PC-3 (cell line): ENCODE measurements at regions not wholly inside any gene's neighbourhood (a gene's known extent, or its start where the extent isn't known, plus 50 kb on each side); places are given as distances from the start of the nearest gene placed in this dataset.

Source experiments
- ATAC-seq: fragments of 200-7000 bp; cut with Tn5 transposase; 2 replicates; pipeline ENCODE4 v1.9.1; 2020; ENCODE audit warnings: mild to moderate bottlenecking, moderate library complexity
- BruUV-seq: library from RNA; stranded (reverse); fragments of 400-500 nt; replicated peaks from 2 replicates; lab custom pipeline; 2021; lab: Mats Ljungman, UMichigan
- CTCF ChIA-PET: fragments of 300-600 bp; sonication (Branson Sonifier 250); formaldehyde crosslinking; loops from one replicate; lab custom pipeline; 2022; ENCODE audit warnings: antibody characterized with exemption; lab: Charles Lee
- POLR2A ChIA-PET: fragments of 300-600 bp; sonication (Branson Sonifier 250); formaldehyde crosslinking; loops from one replicate; lab custom pipeline; 2022; ENCODE audit warnings: antibody characterized with exemption; ENCODE audit not compliant: unreplicated experiment; lab: Charles Lee
- DNase-seq: peaks from one replicate; pipeline ENCODE4 v3.0.0-alpha.2; 2015
- H2AFZ ChIP-seq: fragments of 300-600 bp; sonication (generic); 2 replicates; pipeline ENCODE4 v1.6.0; 2016; ENCODE audit warnings: antibody characterized with exemption, low read length
- H3F3A ChIP-seq: fragments of 300-600 bp; sonication (generic); one replicate; pipeline ENCODE4 v1.6.0; 2017; ENCODE audit warnings: antibody characterized with exemption, low read length, control low read depth, mild to moderate bottlenecking; ENCODE audit not compliant: unreplicated experiment
- H3K27ac ChIP-seq: fragments of 300-600 bp; sonication (generic); 2 replicates; pipeline ENCODE4 v1.5.1; 2016; ENCODE audit warnings: mild to moderate bottlenecking, low read length
- H3K27me3 ChIP-seq: fragments of 300-600 bp; sonication (generic); 2 replicates; pipeline ENCODE4 v1.6.1; 2016; ENCODE audit warnings: low read length, mixed read lengths
- H3K36me3 ChIP-seq: fragments of 300-600 bp; sonication (generic); 2 replicates; pipeline ENCODE4 v1.6.1; 2016; ENCODE audit warnings: low read depth, mixed run types, low read length, mixed read lengths
- H3K4me1 ChIP-seq: fragments of 300-600 bp; sonication (generic); 2 replicates; pipeline ENCODE4 v1.5.1; 2016; ENCODE audit warnings: low read length; ENCODE audit not compliant: insufficient read depth
- H3K4me2 ChIP-seq: fragments of 300-600 bp; sonication (generic); 2 replicates; pipeline ENCODE4 v1.6.0; 2016; ENCODE audit warnings: low read length
- H3K4me3 ChIP-seq: fragments of 300-600 bp; sonication (generic); 2 replicates; pipeline ENCODE4 v1.5.1; 2016; ENCODE audit warnings: mild to moderate bottlenecking, low read length, mixed read lengths
- H3K79me2 ChIP-seq: fragments of 300-600 bp; sonication (generic); 2 replicates; pipeline ENCODE4 v1.6.1; 2017; ENCODE audit warnings: low read length, mixed read lengths
- H3K9ac ChIP-seq: fragments of 300-600 bp; sonication (generic); 2 replicates; pipeline ENCODE4 v1.6.0; 2016; ENCODE audit warnings: mild to moderate bottlenecking, low read length
- H3K9me2 ChIP-seq: fragments of 300-600 bp; sonication (generic); replicated peaks from 2 replicates; pipeline ENCODE4 v1.6.1; 2016; ENCODE audit warnings: mixed run types, low read length, mixed read lengths
- H3K9me3 ChIP-seq: fragments of 300-600 bp; sonication (generic); 2 replicates; pipeline ENCODE4 v1.6.1; 2016; ENCODE audit warnings: low read length, mixed read lengths
- H4K20me1 ChIP-seq: fragments of 300-600 bp; sonication (generic); 2 replicates; pipeline ENCODE4 v1.6.1; 2016; ENCODE audit warnings: low read length, mixed read lengths
- EZH2 ChIP-seq: fragments of 300-600 bp; sonication (generic); IDR thresholded peaks from one replicate; pipeline ENCODE4 v1.6.1; 2017; ENCODE audit warnings: antibody characterized with exemption, mild to moderate bottlenecking, low read length; ENCODE audit not compliant: unreplicated experiment
- EZH2phosphoT487 ChIP-seq: fragments of 300-600 bp; sonication (generic); IDR thresholded peaks from 2 replicates; pipeline ENCODE4 v1.6.1; 2018; ENCODE audit warnings: mild to moderate bottlenecking, antibody characterized with exemption, low read length, borderline replicate concordance
- intact Hi-C: fragments of 100-400 bp; cut with micrococcal nuclease; formaldehyde crosslinking; loops from 2 replicates; pipeline ENCODE4 v1.9.0; 2023
- TF ChIP-seq, protein P1 (sequence below): fragments of 300-600 bp; sonication (generic); conservative IDR thresholded peaks from 2 replicates; pipeline ENCODE4 v1.5.1; 2017; ENCODE audit warnings: antibody characterized with exemption, low read depth, mild to moderate bottlenecking, low read length

GRCh38 chr10:43708262-43708661, 59.6 kb upstream of the ZNF32 start:
- no peak overlapping the region for H3K27ac ChIP-seq
- ATAC-seq, result no peak
- H3K36me3 ChIP-seq, result no peaks in the 10 kb centered on the region
- no peaks in the 10 kb centered on the region for H3K9me3 ChIP-seq
- BruUV-seq, result no TSS peak
- H3K9ac ChIP-seq, result no peak overlapping the region
- H3K27me3 ChIP-seq, result peaks cover 46% of the 10 kb centered on the region
- H3K4me2 ChIP-seq, result no peak overlapping the region
- no peak overlapping the region for H2AFZ ChIP-seq
- H3F3A ChIP-seq, result no peaks in the 10 kb centered on the region
- no peak overlapping the region for H3K4me3 ChIP-seq
- DNase-seq, result no peak
- no peaks in the 10 kb centered on the region for H3K9me2 ChIP-seq
- H3K79me2 ChIP-seq, result no peaks in the 10 kb centered on the region
- POLR2A ChIA-PET, result no interaction called here
- TF ChIP-seq EZH2 (no peak), EZH2phosphoT487 (no peak)
- TF ChIP-seq, protein P1, sequence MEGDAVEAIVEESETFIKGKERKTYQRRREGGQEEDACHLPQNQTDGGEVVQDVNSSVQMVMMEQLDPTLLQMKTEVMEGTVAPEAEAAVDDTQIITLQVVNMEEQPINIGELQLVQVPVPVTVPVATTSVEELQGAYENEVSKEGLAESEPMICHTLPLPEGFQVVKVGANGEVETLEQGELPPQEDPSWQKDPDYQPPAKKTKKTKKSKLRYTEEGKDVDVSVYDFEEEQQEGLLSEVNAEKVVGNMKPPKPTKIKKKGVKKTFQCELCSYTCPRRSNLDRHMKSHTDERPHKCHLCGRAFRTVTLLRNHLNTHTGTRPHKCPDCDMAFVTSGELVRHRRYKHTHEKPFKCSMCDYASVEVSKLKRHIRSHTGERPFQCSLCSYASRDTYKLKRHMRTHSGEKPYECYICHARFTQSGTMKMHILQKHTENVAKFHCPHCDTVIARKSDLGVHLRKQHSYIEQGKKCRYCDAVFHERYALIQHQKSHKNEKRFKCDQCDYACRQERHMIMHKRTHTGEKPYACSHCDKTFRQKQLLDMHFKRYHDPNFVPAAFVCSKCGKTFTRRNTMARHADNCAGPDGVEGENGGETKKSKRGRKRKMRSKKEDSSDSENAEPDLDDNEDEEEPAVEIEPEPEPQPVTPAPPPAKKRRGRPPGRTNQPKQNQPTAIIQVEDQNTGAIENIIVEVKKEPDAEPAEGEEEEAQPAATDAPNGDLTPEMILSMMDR, result no peak
- CTCF ChIA-PET, result no interaction called here
- H4K20me1 ChIP-seq, result no peaks in the 10 kb centered on the region
- H3K4me1 ChIP-seq, result no peaks in the 10 kb centered on the region
- intact Hi-C loops, result no loop called here

GRCh38 chr10:43707770-43708169, 59.1 kb upstream of the ZNF32 start:
- H3K4me2 ChIP-seq, result no peak overlapping the region
- H3K27me3 ChIP-seq, result peaks cover 41% of the 10 kb centered on the region
- no peak overlapping the region for H3K9ac ChIP-seq
- no peaks in the 10 kb centered on the region for H3K79me2 ChIP-seq
- no peak overlapping the region for H3K27ac ChIP-seq
- no peaks in the 10 kb centered on the region for H3K36me3 ChIP-seq
- no peaks in the 10 kb centered on the region for H3K4me1 ChIP-seq
- H3K9me3 ChIP-seq, result no peaks in the 10 kb centered on the region
- DNase-seq (no peak), ATAC-seq (no peak)
- CTCF ChIA-PET, result no interaction called here
- intact Hi-C loops, result no loop called here
- no peak for TF ChIP-seq EZH2phosphoT487
- no peak overlapping the region for H2AFZ ChIP-seq
- H4K20me1 ChIP-seq, result no peaks in the 10 kb centered on the region
- POLR2A ChIA-PET, result no interaction called here
- no peaks in the 10 kb centered on the region for H3F3A ChIP-seq
- no TSS peak for BruUV-seq
- H3K4me3 ChIP-seq, result no peak overlapping the region
- H3K9me2 ChIP-seq, result no peaks in the 10 kb centered on the region

GRCh38 chr10:43706166-43706565, 57.5 kb upstream of the ZNF32 start:
- DNase-seq, result no peak
- intact Hi-C loops, result no loop called here
- no TSS peak for BruUV-seq
- Histone ChIP-seq H3K4me2 (no peak overlapping the region), H3K9me3 (no peaks in the 10 kb centered on the region), H3K36me3 (no peaks in the 10 kb centered on the region), H2AFZ (no peak overlapping the region), H4K20me1 (no peaks in the 10 kb centered on the region), H3K27ac (no peak overlapping the region), H3K4me1 (no peaks in the 10 kb centered on the region), H3K4me3 (no peak overlapping the region), H3K79me2 (no peaks in the 10 kb centered on the region), H3K9me2 (no peaks in the 10 kb centered on the region), H3K9ac (no peak overlapping the region), H3K27me3 (peaks cover 31% of the 10 kb centered on the region), H3F3A (no peaks in the 10 kb centered on the region)
- no peak for TF ChIP-seq EZH2
- TF ChIP-seq, protein P1, result no peak
- TF ChIP-seq EZH2phosphoT487, result no peak
- CTCF ChIA-PET, result no interaction called here
- ATAC-seq, result no peak
- POLR2A ChIA-PET, result no interaction called here
